GM19351 (cell line): ENCODE measurements at regions not wholly inside any gene's neighbourhood (a gene's known extent, or its start where the extent isn't known, plus 50 kb on each side); places are given as distances from the start of the nearest gene placed in this dataset.
"Not testable (repeated sequence)": the region's sequence is repeated elsewhere in the genome, so short reads cannot be mapped to it uniquely, and the experiment has no call there.

ENCODE experiments used
- ATAC-seq: cut with Tn5 transposase; IDR thresholded peaks from one replicate; pipeline ENCODE4 v1.9.1; 2021; ENCODE audit warnings: mild to moderate bottlenecking, moderate library complexity; ENCODE audit not compliant: unreplicated experiment

GRCh38 chr4:58081356-58081755 is 971.2 kb upstream of the IGFBP7 start:
- no peak for ATAC-seq

DNA sequence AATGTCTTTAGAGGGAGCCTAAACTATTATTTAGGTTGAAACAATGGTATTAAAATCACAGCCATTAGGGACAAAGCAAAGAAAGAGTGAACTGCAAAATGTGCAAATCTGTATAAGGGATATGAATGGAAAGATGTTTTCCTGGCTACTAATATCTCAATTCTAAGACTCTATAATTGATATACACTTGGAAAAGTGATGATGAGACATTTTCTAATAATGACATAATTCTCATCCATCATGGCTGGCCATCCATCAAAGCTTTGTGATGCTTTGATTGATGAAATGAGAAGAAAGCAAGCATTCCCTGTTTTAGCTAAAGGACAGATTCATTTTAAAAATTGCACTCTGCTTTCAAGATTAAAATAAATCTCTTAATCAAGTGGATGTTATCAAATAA is 965.5 kb upstream of the IGFBP7 start:
- ATAC-seq: no peak

- ATAC-seq: no peak
Observed at GRCh38 chr4:58074382-58074781, 964.2 kb upstream of the IGFBP7 start.

- ATAC-seq: no peak
Observed at GRCh38 chr4:58070726-58071125, 960.5 kb upstream of the IGFBP7 start.

DNA sequence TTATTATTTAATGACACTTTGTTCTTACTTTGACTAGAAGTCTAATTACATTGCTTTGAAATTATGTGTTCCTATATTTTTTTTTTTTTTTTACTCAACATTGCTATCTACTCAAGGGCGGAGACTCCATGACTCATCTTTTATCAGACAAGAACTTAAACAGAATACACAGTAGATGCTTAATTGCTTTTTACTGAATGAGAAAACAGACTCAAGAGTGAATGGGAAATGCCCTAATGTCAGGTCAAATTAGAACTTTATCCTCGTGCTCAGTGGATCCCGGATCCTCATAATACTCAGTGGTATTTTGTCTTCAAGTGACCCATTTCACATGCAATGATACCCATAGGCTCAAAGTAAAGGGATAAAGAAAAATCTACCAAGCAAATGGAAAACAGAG is 954.5 kb upstream of the IGFBP7 start:
- no peak for ATAC-seq

GRCh38 chr4:58063404-58064160 is 953.4 kb upstream of the IGFBP7 start:
- no peak for ATAC-seq

DNA sequence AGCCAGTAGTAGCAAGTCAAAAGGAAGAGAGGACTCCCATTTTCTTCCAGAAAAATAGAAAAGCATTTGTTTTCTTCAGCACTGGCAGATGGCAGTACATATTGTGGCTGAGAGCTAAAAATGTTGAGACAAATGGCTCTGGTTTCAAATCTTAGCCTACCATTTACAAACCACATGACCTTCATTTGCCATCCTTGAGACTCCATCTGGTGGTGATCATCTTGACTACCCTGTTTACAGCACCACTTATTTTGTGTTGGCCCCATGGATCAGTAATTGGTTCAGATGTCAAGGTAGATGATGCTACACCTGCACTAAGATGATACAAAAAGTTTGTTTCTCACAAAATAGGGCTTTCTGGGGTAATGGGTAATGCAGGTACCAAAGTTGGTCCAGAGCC is 951.8 kb upstream of the IGFBP7 start:
- ATAC-seq: no peak

DNA sequence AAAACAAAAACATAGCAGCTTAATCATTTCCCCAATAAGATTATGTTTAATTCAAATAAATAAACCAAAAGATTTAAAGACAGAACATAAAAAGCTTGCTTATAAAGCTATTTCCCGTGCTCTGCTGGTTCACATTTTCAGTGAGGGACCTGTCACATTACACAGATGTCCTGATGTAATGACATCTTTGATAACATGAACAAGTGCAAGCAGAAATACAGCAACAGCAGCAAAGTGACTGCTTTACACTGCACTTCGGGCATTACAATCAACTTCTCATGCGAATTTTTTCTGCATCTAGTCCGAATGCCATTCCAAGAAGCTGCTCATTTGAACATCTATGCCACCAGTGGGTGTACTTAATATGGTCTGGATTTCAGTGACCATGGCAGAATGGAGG is 940.3 kb upstream of the IGFBP7 start:
- no peak for ATAC-seq

GRCh38 chr4:58048491-58048890 is 938.3 kb upstream of the IGFBP7 start:
- no peak for ATAC-seq

DNA sequence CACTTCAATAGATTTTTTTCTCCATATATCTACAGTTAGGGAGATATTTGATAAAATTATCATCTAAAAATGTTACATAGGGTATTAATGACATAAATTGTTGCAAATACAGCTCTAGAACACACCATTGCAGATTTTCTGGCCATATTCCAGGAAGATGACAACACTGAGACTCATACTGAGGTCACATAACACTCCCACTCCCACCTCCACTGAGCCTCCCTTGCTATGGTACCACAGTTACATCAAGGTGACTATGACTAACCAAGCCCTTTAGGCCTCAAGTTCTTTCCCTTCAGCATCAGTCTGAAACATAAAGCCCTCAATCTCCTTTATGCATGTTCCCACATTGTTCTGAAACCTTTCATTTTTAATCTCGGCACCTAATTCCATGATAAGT is 932.0 kb upstream of the IGFBP7 start:
- no peak for ATAC-seq

DNA sequence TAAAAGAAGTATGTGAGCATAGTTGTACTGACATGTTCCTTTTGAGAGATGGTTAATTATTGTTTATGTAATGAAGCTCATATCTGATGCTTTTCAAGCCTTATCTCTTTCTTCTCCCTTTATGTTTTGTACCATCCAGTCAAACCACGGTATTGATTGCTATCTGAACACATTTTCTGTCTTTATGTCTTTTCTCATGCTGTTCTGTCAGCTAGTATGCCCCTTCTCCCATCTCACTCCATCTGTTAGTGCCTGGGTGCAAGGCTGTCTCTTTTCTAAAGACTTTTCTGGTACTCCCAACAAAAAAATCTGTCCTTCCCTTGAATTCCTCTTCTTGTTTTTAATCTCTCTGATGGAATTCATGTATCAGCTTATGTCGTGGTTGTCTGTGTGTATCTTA is 883.8 kb upstream of the IGFBP7 start:
- no peak for ATAC-seq

DNA sequence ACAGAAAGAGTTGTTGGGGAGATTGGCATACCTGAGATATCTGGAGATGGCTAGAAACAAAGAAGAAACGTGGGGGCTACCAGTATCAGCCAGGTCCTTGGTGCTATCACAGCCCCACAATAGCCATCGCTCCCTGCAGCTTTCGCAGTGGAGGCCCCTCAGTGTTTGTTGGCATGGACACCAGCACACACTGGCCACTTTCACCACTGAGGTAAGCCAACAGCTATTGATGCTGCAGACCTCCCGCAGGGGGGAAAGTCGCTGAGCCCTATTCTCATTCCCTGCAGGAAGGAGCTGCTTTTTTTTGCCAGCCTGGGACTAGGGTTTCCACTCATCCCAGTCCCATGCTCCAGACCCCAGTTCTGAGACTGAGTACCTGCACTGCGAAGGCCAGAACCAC is 879.2 kb upstream of the IGFBP7 start:
- ATAC-seq: no peak

DNA sequence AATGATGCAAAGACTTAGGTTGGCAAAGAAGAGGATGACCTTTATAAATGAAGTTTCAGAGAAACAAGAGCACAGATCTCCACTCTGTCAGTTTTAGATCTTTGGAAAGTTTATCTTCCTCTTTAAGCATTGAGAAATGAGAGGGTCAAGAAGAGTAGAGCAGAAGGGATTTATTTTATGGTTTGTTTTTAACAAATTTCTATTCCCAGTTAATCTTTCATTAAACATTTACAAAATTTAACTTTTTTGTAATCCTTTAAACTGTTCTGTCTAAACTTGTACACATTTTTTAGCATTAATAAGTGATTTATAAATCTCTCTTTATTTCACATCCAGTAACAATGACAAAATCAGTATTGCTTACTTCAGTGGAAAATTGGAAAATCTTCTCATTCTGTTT is 875.0 kb upstream of the IGFBP7 start:
- no peak for ATAC-seq

GRCh38 chr4:57981123-57981522 is 870.9 kb upstream of the IGFBP7 start:
- no peak for ATAC-seq

DNA sequence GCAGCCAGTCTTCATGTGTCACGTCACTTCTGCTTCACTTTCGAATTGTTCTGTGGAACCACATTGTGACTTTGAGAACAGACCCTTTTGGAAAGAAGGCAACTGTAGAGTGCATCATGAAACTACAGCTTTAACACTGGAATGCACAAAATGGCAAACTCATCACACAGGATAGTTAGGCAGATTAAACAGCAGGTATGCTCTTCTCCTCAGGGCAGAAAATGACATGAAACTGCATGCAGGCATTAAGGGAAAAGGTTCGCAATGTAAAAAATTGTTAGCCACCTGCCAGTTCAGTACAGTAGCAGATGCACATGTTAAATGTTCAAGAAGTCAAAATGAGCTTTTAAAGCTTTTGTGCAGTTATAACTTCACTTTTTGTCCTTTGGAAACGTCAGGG is 864.6 kb upstream of the IGFBP7 start:
- no peak for ATAC-seq

DNA sequence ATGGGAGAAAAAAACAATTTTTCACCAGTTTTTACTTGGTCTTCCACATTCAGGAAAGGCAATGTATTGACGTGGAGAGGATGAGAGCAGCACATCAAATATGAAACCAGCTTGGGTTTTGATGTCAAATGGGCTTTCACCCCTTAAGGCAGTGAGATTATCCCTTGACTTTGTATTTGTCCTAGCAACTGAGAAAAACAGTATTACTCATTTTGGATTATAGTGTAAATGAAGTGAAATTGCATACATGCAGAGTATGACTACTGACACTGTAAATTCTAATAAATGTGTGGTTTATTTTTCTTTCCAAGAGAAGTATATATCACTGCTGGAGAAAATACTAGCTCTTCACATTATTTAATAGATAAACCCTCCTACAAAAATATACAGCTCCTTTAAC is 863.6 kb upstream of the IGFBP7 start:
- no peak for ATAC-seq

- ATAC-seq: no peak
Observed at GRCh38 chr4:57971261-57971660, 861.1 kb upstream of the IGFBP7 start.

DNA sequence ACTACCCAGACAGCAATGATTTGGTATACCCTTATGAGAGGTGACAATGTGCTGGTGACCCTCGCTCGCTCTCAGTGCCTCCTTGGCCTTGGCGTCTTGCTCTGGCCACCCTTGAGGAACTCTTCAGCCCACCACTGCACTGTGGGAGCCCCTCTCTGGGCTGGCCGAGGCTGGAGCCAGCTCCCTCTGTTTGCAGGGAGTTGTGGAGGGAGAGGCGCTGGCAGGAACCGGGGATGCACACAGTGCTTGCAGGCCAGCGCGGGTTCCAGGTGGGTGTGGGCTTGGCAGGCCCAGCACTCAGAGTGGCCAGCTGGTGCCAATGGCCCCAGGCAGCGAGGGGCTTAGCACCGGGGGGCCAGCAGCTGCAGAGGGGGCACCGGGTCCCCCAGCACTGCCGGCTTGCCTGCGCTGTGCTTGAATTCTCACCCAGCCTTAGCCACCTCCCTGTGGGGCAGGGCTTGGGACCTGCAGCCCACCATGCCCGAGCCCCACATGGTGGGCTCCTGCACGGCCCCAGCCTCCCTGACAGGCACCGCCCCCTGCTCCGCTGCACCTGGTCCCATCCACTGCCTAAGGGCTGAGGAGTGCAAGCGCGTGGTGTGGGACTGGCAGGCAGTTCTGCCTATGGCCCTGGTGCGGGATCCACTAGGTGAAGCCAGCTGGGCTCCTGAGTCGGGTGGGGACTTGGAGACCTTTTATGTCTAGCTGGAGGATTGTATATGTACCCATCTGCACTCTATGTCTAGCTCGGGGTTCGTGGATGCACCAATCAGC is 857.0 kb upstream of the IGFBP7 start:
- no peak for ATAC-seq

- not testable (repeated sequence) for ATAC-seq
Observed at GRCh38 chr4:57965431-57965830, 855.2 kb upstream of the IGFBP7 start.

- ATAC-seq: no peak
Observed at GRCh38 chr4:57945298-57945697, 835.1 kb upstream of the IGFBP7 start.

- ATAC-seq: no peak
Observed at GRCh38 chr4:57943682-57944081, 833.5 kb upstream of the IGFBP7 start.

- not testable (repeated sequence) for ATAC-seq
Observed at GRCh38 chr4:57937326-57937725, 827.1 kb upstream of the IGFBP7 start.
